Neutrophil (primary cell): ENCODE measurements at regions not wholly inside any gene's neighbourhood (a gene's known extent, or its start where the extent isn't known, plus 50 kb on each side); places are given as distances from the start of the nearest gene placed in this dataset.

ENCODE experiments used
- H3K27ac ChIP-seq: fragments of 200-600 bp; sonication (generic); 2 replicates; pipeline ENCODE4 v1.5.1; 2016; ENCODE audit warnings: mild to moderate bottlenecking, moderate library complexity
- H3K27me3 ChIP-seq: fragments of 200-600 bp; sonication (generic); 2 replicates; pipeline ENCODE4 v1.6.0; 2016; ENCODE audit warnings: mild to moderate bottlenecking
- H3K36me3 ChIP-seq: fragments of 200-600 bp; sonication (generic); 2 replicates; pipeline ENCODE4 v1.5.1; 2017
- H3K4me1 ChIP-seq, 2 experiments: fragments of 200-600 bp in 1 of 2; sonication (generic) in 1 of 2; 1 replicate in 1 of 2; 2 replicates in 1 of 2; pipeline versions ENCODE4 v1.5.1 to v1.6.1; 2013 to 2016; ENCODE audit warnings: low read depth in 1 of 2, low read length in 1 of 2, mild to moderate bottlenecking in 1 of 2, moderate library complexity in 1 of 2; ENCODE audit not compliant: control insufficient read depth in 1 of 2, insufficient read depth in 1 of 2
- H3K4me3 ChIP-seq, 2 experiments: fragments of 200-600 bp in 1 of 2; sonication (generic) in 1 of 2; 1 replicate in 1 of 2; 2 replicates in 1 of 2; pipeline ENCODE4 v1.5.1; 2013 to 2016; ENCODE audit warnings: low read depth in 1 of 2, low read length in 1 of 2, mild to moderate bottlenecking in 1 of 2, moderate library complexity in 1 of 2
- H3K9me3 ChIP-seq: fragments of 200-600 bp; sonication (generic); 2 replicates; pipeline ENCODE4 v1.5.1; 2016
- CTCF ChIP-seq: fragments of 200-600 bp; sonication (generic); IDR thresholded peaks from 2 replicates; pipeline ENCODE4 v1.5.1; 2016; ENCODE audit warnings: antibody characterized with exemption

GRCh38 chr6:11339380-11339779 lies 106.9 kb upstream of the NEDD9 start:
- no peaks in the 10 kb centered on the region for H3K27me3 ChIP-seq
- TF ChIP-seq CTCF, result no peak
- H3K27ac ChIP-seq, result peak overlapping the region; percentile 99
- H3K4me1 ChIP-seq, result peaks cover 10 to 31% of the 10 kb centered on the region in 2 experiments
- H3K4me3 ChIP-seq, result no peak overlapping the region
- H3K9me3 ChIP-seq, result no peaks in the 10 kb centered on the region
- peaks cover 30% of the 10 kb centered on the region for H3K36me3 ChIP-seq

- Histone ChIP-seq H3K4me3 (no peak overlapping the region), H3K27me3 (no peaks in the 10 kb centered on the region), H3K9me3 (no peaks in the 10 kb centered on the region), H3K27ac (peak overlapping the region; percentile 30), H3K36me3 (peaks cover 33% of the 10 kb centered on the region), H3K4me1 (peaks cover 13 to 39% of the 10 kb centered on the region in 2 experiments)
- TF ChIP-seq CTCF, result no peak
These were observed 104.8 kb upstream of the NEDD9 start for GRCh38 chr6:11337306-11337705.

GRCh38 chr6:11335826-11336225 lies 103.4 kb upstream of the NEDD9 start:
- Histone ChIP-seq H3K9me3 (no peaks in the 10 kb centered on the region), H3K4me1 (peaks cover 13 to 39% of the 10 kb centered on the region in 2 experiments), H3K27me3 (no peaks in the 10 kb centered on the region), H3K27ac (peak overlapping the region; percentile 36), H3K4me3 (no peak overlapping the region), H3K36me3 (peaks cover 34% of the 10 kb centered on the region)
- TF ChIP-seq CTCF, result no peak

- no peak for TF ChIP-seq CTCF
- Histone ChIP-seq H3K27me3 (no peaks in the 10 kb centered on the region), H3K27ac (peak overlapping the region; percentile 97), H3K9me3 (no peaks in the 10 kb centered on the region), H3K4me3 (no peak overlapping the region), H3K4me1 (peaks cover 32 to 57% of the 10 kb centered on the region in 2 experiments), H3K36me3 (peaks cover 42% of the 10 kb centered on the region)
These were observed 100.8 kb upstream of the NEDD9 start for GRCh38 chr6:11333132-11333849.

- peaks cover 32 to 64% of the 10 kb centered on the region in 2 experiments for H3K4me1 ChIP-seq
- TF ChIP-seq CTCF, result no peak
These were observed 100.0 kb upstream of the NEDD9 start for GRCh38 chr6:11332463-11332862.

More at GRCh38 chr6:11332463-11332862, 100.0 kb upstream of the NEDD9 start:
- Histone ChIP-seq H3K27ac (peak overlapping the region; percentile 97), H3K27me3 (no peaks in the 10 kb centered on the region), H3K36me3 (peaks cover 49% of the 10 kb centered on the region), H3K4me3 (no peak overlapping the region), H3K9me3 (no peaks in the 10 kb centered on the region)
